Fibroblast of skin of scalp (primary cell): ENCODE measurements at regions not wholly inside any gene's neighbourhood (a gene's known extent, or its start where the extent isn't known, plus 50 kb on each side); places are given as distances from the start of the nearest gene placed in this dataset.

ENCODE experiments used
- DNase-seq: peaks from one replicate; pipeline ENCODE4 v3.0.0-alpha.2; 2013

DNA sequence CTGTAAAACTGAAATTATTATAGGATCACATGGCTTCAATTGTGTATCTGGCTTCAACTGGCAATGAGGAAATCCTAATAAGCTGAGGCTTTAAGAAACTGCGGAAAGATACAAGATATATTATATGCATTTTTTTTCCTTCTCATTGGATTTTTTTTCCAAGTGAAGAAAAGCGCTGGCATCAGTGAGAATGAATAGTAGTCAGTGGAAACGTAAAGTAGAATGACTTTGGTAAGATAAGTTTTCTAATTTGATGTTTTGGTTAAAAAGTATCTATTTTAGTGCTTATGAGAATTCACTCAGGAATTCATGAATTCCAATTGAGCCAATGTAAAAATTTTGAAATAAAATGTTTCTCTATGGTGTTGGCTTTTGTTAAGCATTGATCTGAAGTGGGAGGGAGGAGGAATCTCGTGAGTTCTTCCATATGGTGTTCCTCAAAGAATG is 173.5 kb upstream of the FRMD6 start:
- peak; percentile 75 for DNase-seq

DNA sequence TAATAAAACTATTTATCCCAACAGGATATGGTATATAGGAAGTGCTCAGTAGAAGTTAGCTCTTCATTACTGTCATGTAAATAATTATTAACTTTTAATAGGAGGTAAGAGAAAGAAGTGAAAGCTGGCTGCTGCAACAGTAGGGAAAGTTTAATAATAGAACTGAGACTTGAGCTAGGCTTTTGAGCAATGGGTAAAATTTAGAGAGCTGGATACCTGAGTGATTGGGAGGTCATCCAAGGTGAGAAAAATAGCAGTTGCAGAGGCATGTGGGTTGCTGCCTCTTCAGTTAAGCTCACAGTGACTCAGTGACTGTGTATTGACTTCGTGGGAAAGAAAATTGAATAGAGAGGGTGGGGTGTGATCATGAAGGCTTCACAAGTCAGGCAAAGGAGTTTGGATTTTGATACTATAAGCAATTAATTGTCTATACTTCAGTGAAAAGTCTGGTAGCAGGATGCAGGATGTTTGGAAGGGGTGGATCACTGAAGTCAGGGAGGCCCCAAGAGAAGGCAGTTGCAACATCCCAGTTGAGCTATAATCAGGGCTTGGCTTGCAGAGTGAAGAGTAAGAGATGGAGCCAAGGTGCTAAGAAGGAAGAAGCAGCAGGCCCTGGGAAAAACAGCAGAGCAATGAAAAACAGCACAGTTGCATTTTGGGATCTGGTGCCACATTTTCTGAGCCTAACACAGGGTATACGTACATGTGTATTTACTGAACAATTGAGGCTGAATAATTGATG is 172.0 kb upstream of the FRMD6 start:
- DNase-seq, result peak; percentile 34

DNA sequence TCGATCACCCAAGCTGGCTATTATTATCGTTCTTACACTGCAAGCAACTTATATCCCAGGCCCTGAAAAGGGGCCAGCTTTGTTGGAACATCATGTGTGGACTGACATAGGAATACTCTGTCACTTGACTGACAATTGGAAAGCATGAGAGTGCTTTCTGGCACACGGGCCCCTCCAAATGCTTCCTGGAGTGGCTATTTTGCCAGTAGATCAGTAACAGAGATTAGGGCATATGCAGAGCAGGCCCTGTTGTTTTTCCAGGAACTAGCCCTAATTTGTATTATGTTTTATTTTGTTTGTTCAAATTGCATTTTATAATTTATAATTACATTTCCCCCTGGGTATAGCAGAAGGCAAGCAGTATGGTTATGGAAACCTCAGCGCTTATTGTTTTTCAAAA is 170.1 kb upstream of the FRMD6 start:
- no peak for DNase-seq

DNA sequence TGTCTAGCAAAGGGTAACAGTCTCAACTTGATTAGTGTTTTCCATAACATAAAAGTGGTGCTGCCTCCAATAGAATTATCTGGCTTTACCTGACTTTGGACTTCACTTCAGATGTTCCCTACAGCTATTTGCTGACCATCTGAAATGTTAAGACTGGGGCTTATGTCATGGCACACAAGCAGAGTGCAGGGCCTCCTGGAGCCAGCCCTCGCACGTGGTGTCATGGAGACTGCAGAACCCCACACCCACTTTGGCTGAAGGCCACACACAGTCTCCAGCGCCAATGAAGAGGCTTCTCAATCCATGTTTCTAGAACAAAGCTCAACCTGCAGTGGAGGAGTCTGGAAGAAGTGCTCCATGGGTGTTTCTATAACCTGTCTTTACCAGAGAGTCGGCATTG is 169.6 kb upstream of the FRMD6 start:
- no peak for DNase-seq

DNA sequence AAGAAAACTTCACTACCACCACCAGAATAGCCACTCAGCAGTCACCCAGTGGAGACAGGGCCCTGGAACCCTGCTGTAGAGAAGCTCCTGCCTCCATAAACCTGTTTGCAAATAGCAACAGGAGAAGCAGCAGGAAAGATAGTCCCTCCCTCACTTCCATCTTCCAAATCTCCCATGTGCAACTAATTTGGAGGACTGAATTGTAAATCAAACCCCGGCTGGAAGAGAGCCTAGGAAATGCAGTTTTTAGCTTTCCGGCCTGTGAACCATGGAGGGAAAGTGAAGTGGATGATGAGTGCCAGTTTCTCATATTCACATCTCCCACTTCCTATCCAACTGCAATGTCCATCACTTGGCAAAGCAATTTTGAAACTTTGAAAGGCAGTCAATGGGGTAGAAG is 167.2 kb upstream of the FRMD6 start:
- DNase-seq, result no peak

DNA sequence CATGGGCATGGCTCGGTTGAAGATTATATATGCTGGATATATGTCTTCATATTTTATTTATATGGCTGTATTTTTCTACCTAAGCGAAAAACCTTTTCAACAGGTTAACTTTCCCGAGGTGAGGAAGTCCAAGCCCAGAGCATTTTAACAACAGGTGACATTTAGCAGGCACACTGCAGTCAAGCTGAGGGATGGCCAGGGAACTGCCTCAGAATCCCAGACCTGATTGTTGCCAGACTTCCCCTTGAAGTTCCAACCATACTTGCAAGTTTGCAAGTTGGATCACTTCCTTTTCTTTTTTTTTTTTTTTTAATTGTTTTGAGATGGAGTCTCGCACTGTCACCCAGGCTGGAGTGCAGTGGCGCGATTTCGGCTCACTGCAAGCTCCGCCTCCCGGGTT is 166.0 kb upstream of the FRMD6 start:
- DNase-seq, result no peak

DNA sequence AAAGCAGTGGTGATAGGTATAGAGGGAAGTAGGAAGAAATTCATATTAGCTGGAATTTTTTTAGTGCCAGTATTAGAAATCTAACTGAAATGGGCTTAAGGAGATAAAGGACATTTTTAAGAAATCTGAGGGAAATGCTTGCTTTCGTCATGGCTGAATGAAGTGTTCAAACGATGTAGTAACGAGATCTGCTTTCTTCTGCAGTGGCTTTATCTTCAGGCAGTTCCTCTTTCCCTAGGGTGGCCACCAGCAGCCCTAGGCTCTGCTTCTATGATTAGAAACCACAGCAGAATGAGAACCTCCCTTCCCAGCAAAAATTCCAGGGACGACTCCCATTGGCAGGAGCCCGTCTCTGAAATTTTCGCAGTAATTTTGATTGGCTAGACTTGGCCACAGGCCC is 163.9 kb upstream of the FRMD6 start:
- no peak for DNase-seq

DNA sequence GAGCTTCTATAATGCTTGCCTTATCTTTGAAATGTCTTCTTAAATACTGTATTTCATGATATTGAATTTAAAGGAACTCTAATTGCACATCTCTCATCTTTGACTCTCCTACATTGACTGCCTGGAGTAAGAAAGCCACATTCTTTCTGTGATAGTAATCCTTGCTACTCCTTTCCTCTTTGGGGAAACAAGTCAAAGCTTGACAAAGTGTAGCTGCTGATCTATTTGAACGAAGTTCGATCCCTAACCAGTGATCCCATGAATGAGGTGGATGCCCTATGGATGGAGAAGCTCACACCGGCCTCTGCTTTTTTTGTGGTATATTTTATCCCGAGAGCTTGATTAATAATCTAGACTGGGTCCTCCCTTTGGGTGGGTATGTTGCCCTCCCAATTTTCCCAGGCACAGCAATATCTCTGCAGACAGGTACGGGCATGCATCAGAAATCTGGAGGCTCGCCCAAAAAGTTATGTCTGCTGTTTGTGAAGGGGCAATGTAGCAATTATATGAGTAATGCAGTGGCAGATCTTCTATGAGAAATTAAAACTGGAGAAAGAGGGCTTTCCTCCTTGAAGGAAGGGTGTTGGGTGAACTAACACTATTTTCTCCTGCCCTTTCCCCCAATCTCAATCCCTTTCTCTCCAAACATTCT is 163.0 kb upstream of the FRMD6 start:
- DNase-seq, result no peak

DNA sequence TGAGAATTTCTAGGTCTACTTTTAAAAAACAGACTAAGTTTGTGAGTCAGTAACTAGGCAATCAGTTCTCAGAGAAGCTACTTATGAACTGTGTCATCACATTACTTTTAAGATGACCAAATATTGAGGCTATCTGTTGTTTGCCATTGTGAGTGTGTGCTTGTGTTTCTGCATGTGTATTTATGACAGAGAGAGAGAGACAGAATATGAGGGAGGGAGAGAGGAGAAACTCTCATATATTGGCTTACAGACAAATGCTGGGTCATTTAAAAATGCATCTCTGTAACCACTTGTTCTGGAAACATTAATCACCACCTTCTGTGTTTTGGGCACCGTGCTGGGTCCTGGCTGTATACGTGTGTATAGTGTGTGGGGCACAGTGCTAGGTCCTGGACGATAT is 161.5 kb upstream of the FRMD6 start:
- DNase-seq, result peak; percentile 48

DNA sequence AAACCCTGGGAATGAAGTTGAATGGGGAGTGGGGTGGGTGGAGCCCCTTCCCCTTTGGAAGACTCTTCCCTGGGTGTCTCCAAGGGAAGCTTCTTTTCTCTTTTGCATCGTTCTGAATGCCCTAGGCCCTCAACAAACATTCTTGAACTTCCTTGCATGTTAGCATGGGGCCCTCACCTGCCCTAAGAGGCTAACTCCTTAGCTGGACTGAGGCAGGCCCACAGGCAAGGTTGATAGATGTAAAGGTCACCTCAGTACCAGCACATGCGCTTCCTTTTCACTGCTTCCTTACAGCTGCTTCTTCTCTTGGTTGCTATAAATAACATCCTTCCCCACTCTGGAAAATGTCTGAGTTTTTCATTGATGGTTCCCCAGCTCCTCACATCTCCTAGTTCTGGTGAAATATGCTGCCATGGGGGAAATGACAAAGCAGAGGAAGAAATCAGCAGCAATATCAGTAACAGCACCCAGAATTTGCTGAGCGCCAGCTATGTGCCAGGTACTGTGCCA is 160.6 kb upstream of the FRMD6 start:
- DNase-seq, result no peak

DNA sequence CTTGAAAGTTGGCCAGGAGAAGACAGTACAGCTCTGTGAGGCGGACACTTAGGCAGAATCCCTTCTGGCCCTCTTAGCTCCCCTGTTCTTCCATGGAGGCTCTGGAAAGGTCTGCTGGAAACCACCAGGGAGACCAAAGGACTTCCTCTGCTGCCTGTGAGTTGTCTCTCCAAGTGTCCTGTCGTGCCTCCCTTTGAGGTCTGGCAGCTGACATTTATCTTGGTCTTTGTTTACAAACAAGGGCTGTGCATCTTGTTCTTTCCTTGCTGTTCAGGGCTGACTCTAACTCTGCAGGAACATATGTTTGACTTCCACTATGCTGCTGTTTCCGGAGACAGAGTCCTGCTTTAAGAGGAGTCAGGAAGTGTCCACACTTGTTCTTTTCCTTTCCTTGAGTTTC is 159.9 kb upstream of the FRMD6 start:
- DNase-seq, result no peak

DNA sequence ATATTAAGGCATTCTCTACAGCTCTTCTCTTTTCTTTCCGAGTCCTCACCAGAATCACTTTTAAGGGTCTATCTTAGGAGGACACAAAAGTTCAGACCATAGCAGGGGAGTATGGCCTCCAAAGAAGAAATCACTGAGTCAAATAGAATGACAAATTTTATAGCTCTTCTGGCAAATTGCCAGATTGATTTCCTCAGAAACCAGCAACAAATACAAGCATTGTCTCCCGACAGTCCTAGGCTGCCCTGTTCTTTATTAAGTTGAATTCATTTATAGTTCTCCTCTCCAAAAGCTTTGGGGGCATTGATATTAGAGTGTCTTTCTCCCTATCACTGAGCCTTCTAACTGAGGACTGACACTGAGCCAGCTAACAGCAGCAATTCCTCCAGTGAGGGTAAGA is 156.4 kb upstream of the FRMD6 start:
- no peak for DNase-seq

DNA sequence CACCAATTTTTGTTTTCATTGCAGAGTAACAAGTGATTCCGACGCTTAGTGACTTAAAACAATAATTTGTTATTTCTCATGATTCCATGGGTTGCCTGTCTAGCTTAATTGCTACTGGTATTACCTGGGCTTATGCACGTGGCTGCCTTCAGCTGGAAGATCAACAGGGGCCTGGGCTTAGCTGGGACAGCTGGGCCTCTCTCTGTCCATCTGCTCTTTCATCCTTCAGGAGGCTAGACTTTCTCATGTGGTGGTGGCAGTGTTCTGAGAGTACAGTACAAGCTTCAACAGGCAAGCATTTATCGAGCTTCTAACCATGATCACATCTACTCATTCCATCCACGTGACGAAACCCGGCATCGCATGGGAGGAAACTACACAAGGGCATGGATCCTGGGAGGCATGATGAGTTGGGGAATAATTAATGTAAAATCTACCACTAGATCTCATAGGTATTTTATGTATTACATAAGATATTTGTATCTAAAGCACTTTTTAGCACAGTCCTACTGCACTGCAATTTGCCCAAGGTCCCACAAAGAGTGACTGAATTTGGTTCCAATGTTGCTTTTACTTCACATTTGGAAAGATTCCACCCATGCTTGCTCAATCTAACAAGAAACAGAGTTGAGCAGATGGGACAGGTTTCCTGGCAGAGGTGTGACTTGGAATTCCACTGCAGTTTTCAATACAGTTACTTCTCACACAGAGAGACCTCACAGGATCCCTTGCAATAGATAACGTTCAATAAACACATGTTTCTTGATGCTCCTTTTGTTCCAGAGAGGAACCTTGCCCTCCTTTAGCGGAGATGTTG is 153.1 kb upstream of the FRMD6 start:
- DNase-seq, result no peak

DNA sequence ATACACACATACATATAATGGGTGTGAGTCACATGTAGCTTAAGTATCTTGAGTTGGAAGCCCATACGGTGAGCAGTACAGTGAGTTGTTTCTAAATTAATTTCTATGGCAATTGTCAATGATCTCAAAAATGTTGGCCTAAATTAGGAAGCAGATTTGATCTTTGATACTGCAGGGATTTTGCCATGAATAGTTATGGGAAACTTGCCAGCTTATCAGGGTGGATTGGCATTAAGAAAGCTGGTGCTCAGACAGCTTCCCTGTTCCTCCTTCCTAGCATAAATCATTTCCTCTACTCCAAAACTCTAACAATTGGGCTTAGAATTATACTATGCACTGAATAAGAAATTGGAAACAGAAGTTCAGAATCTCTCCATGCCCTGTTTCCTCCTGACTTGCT is 150.9 kb upstream of the FRMD6 start:
- DNase-seq, result no peak

DNA sequence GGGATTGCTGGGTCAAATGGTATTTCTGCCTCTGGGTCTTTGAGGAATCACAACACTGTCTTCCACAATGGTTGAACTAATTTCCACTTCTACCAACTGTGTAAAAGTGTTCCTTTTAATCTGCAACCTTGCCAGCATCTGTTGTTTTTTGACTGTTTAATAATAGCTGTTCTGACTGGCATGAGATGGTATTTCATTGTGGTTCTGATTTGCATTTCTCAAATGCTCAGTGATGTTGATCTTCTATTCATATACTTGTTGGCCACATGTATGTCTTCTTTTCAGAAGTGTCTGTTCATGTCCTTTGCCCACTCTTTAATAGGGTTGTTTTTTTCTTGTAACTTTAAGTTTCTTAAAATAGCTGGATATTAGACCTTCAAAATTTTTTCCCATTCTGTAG is 150.0 kb upstream of the FRMD6 start:
- no peak for DNase-seq

DNA sequence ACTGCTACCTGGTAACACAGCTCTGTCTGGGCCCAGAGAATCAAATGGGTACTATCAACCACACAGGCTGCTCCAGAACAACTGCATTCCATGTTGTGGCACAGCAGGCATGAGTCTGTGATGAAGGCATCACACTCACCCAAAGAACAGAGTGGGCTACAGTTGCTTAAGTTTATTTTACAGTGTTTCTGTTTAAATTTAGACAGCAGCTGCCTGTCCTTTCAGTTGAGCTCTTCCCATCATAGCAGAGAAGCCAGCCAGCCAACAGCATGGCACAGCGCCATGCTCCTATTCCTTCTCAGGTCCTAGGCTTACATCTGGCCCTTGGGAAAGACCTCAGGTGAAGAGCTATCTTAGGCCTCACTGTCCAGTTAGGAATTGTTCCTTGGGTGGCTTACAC is 147.0 kb upstream of the FRMD6 start:
- DNase-seq, result no peak

DNA sequence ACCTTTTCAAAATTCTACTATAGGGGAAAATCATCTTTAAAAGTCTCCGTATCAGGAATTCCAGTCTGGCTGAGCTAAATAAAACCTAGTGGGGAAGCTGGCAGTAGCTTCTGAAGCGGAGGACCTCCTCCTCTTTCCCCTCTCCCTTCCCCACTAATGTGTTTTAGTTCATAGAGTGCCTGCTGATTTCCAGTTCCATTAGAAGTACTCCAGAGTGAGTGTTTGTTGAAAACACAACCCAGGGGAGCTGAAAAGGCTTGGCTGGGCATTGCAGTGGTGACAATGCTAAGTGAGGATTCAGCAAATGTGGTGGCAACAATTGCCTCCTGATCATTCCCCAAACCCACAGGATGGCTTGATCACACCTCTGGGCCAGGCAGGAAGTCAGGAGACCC is 144.2 kb upstream of the FRMD6 start:
- DNase-seq, result peak; percentile 50

DNA sequence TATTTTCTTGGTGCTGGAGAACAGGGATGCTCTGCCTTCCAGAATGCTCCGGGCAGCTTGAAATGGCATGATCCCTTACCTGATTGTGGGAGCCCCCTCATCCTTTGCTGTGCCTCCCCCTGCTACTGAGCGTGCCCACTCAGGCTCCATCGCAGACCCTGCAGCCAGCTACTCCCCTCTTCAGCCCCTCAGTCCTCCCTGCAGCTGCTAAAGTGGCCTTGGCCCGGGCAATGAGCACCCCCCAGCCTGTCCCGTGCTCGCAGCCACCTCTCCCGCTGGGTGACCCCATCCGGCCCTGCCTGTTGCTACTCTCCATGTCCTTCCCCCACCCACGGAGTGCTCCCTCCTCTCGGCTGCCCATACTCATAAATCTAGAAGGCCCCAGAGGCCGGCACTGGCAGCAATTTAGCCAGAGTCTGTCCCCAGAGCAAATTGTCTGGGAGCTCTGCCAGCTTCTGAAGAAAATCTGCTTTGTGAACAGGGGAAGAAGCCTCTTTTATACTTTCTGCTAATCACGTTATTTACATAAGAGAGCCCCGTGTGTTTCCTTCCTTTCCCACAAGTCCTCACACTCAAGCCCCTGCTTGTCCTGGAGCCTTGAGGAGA is 143.7 kb upstream of the FRMD6 start:
- DNase-seq, result peak; percentile 90

DNA sequence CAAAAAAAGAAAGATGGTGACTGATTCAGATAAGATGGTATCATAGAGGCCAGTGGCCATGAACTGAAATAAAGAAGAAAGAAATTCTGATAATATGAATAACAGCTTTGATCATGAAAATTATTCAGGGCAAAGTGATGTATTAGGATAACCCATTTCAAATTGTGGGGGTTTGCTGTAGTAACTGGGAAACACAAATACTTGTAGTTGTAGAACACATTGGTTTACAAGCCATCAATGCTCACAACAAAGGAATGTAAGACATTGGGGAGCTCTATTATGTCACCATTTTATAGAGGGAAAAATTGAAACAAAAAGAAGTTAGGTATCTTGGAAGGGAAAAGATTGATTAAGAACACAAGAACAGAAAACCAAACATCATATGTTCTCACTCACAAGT is 140.4 kb upstream of the FRMD6 start:
- no peak for DNase-seq

DNA sequence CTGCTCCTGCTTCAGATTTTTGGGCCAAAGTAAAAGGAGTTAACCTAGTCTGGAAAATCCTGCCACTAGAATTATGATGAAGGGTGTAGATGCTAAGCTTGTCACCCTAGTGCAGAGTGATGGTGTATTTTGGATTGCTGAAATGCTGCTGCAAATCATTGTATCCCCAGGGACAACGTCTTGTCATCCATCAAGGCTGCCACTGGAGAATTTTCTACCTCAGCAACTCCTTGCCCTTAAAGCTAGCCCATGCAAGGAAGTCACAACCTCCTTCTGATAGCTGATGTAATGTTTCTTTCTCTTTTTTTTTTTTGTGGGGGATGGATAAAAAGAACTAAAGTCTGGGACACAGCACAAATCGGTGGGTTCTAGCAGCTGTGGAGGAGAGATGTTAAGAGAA is 139.4 kb upstream of the FRMD6 start:
- peak; percentile 59 for DNase-seq

DNA sequence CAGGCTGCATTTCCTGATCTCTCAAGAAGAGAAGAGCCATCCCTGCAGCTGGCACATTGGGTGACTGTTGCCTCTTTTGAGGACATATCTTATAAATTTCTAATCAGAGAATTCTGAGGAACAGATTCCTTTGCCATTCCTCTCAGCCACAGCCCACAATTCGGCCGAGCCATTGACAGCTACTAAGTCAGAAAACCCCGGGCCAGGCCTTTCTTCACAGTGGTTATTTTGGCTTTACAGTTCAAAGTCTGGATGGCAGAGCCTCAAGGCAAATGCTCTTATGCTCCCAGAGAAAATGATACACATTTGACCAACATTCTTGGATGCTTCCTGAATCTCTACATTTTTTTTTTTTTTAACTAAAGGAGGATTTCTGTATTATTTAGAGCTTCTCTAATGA is 138.4 kb upstream of the FRMD6 start:
- peak; percentile 41 for DNase-seq

DNA sequence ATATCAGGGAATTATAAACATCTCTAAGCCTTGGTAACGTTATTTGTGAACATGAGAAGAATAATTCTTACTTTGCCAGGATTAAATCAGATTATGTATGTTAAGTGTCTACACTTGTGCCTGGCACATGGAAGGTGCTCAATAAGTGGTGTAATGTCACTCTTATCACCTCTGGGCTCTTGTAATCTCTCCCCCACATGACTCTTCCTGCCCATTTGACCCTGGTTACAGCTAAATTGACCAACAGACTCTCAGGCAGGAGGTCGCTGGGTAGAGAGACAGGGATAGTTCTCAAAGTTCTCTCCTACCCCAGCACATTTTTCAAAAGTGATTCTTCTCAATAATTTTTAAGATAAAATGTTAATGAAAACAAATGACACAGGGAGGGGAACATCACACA is 137.8 kb upstream of the FRMD6 start:
- no peak for DNase-seq

DNA sequence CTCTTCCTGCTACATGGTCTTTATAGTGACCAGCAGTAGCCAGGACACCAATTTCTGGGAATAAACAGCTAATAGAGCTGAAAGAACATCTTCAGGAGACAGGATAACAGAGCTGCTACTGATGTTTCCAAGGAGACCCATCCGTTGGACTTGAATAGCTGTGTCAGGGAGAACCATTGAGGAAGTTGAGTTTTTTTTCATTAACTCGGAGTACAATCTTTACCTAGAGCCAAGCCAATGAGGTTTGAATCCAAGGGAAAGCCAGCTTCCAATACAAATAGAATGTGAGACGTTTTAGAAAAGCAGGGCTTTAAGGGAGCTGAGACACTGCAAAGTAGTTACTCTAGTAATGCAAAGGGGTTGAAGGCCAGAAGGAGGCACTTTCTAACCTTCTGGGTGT is 136.1 kb upstream of the FRMD6 start:
- no peak for DNase-seq
